Thyroid gland (tissue), 4 donors: ENCODE measurements at regions not wholly inside any gene's neighbourhood (a gene's known extent, or its start where the extent isn't known, plus 50 kb on each side); places are given as distances from the start of the nearest gene placed in this dataset.

Source experiments
- CTCF ChIP-seq, 6 experiments: fragments of 200-600 bp in 3 of 6; fragments of 450-650 bp in 3 of 6; sonication (generic) in 3 of 6; IDR thresholded peaks; one replicate each; pipeline ENCODE4 v1.5.1; 2016 to 2019; ENCODE audit warnings: antibody characterized with exemption in 6 of 6, mild to moderate bottlenecking in 2 of 6, inconsistent platforms in 1 of 6, moderate library complexity in 1 of 6
- POLR2A ChIP-seq, 2 donors: fragments of 450-650 bp; IDR thresholded peaks; one replicate each; pipeline ENCODE4 v1.6.1; 2017; ENCODE audit warnings: antibody characterized with exemption in 2 of 2, mild to moderate bottlenecking in 2 of 2, moderate library complexity in 1 of 2

- no peak for TF ChIP-seq CTCF (IDR thresholded peaks at IDR 0.05)
- no peak for TF ChIP-seq POLR2A (IDR thresholded peaks at IDR 0.05)
Observed at GRCh38 chr4:20552004-20552403, 148.3 kb upstream of the PACRGL start.
